Fibroblast of villous mesenchyme (primary cell): ENCODE measurements at regions not wholly inside any gene's neighbourhood (a gene's known extent, or its start where the extent isn't known, plus 50 kb on each side); places are given as distances from the start of the nearest gene placed in this dataset.
"Not testable (repeated sequence)": the region's sequence is repeated elsewhere in the genome, so short reads cannot be mapped to it uniquely, and the experiment has no call there.

Source experiments
- DNase-seq: peaks from one replicate; pipeline ENCODE4 v3.0.0-alpha.2; 2010; ENCODE audit warnings: low read depth
- H3K4me3 ChIP-seq: 2 replicates; pipeline ENCODE4 v1.5.1; 2011; ENCODE audit warnings: low read depth, mild to moderate bottlenecking, low read length
- CTCF ChIP-seq: IDR thresholded peaks from 2 replicates; pipeline ENCODE4 v1.5.1; 2012; ENCODE audit warnings: low read depth, mild to moderate bottlenecking, low read length; ENCODE audit not compliant: insufficient read depth

- no peak for TF ChIP-seq CTCF
- H3K4me3 ChIP-seq: no peak overlapping the region
- DNase-seq: no peak
These were observed 658.3 kb upstream of the CPEB2 start for GRCh38 chr4:14343961-14344360.

- TF ChIP-seq CTCF: no peak
- no peak overlapping the region for H3K4me3 ChIP-seq
- DNase-seq: peak; percentile 41
These were observed 656.9 kb upstream of the CPEB2 start for GRCh38 chr4:14345356-14345775.

- no peak overlapping the region for H3K4me3 ChIP-seq
- no peak for TF ChIP-seq CTCF
- DNase-seq: no peak
These were observed 654.8 kb upstream of the CPEB2 start for GRCh38 chr4:14347526-14347925.

GRCh38 chr4:14348506-14348905, 653.8 kb upstream of the CPEB2 start:
- no peak overlapping the region for H3K4me3 ChIP-seq
- DNase-seq: peak; percentile 9
- no peak for TF ChIP-seq CTCF

- H3K4me3 ChIP-seq, DNase-seq: not testable (repeated sequence)
These were observed 643.6 kb upstream of the CPEB2 start for GRCh38 chr4:14358544-14359160.

- H3K4me3 ChIP-seq: no peak overlapping the region
- no peak for TF ChIP-seq CTCF
- no peak for DNase-seq
These were observed 642.3 kb upstream of the CPEB2 start for GRCh38 chr4:14359991-14360390.

- no peak for TF ChIP-seq CTCF
These were observed 641.2 kb upstream of the CPEB2 start for GRCh38 chr4:14361084-14361483.

More at GRCh38 chr4:14361084-14361483, 641.2 kb upstream of the CPEB2 start:
- DNase-seq: no peak
- no peak overlapping the region for H3K4me3 ChIP-seq
